T47D (cell line): ENCODE measurements at regions not wholly inside any gene's neighbourhood (a gene's known extent, or its start where the extent isn't known, plus 50 kb on each side); places are given as distances from the start of the nearest gene placed in this dataset.
"Not testable (repeated sequence)": the region's sequence is repeated elsewhere in the genome, so short reads cannot be mapped to it uniquely, and the experiment has no call there.

Experiments
- DNase-seq, 2 experiments: peaks; one replicate each; pipeline versions ENCODE4 v3.0.0 to v3.0.0-alpha.2; 2011 to 2012; ENCODE audit warnings: low read depth in 1 of 2, low spot score in 1 of 2
- JUND ChIP-seq: IDR thresholded peaks from 2 replicates; pipeline ENCODE4 v1.6.1; 2012; ENCODE audit warnings: low read depth
- in situ Hi-C: cut with HindIII; loops from 2 replicates; pipeline ENCODE4 v1.10.0; 2016; ENCODE audit warnings: low sequenced_read_pairs, low pct_unique_long_range_greater_than_20kb

GRCh38 chr20:60764328-60764727 lies 487.7 kb upstream of the CDH4 start:
- no peak for TF ChIP-seq JUND
- no peak for DNase-seq
- in situ Hi-C loops = no loop called here

GRCh38 chr20:60764771-60765170 lies 487.3 kb upstream of the CDH4 start:
- no peak for TF ChIP-seq JUND
- in situ Hi-C loops = no loop called here
- DNase-seq = no peak

GRCh38 chr20:60765821-60766403 lies 486.1 kb upstream of the CDH4 start:
- DNase-seq = no peak
- TF ChIP-seq JUND = no peak
- in situ Hi-C loops = no loop called here

- DNase-seq = no peak
- in situ Hi-C loops = no loop called here
- no peak for TF ChIP-seq JUND
Measured at GRCh38 chr20:60768216-60768615, 483.8 kb upstream of the CDH4 start.

GRCh38 chr20:60780388-60781025 lies 471.6 kb upstream of the CDH4 start:
- no peak for TF ChIP-seq JUND
- DNase-seq = no peak
- in situ Hi-C loops = no loop called here

- no peak for TF ChIP-seq JUND
- DNase-seq = no peak
- in situ Hi-C loops = no loop called here
Measured at GRCh38 chr20:60782959-60783625, 469.0 kb upstream of the CDH4 start.

- no peak for DNase-seq
- in situ Hi-C loops = no loop called here
- TF ChIP-seq JUND = no peak
Measured at GRCh38 chr20:60785301-60785700, 466.8 kb upstream of the CDH4 start.

GRCh38 chr20:60785785-60786184 lies 466.3 kb upstream of the CDH4 start:
- DNase-seq = no peak
- no peak for TF ChIP-seq JUND
- in situ Hi-C loops = no loop called here

- TF ChIP-seq JUND = no peak
- no peak for DNase-seq
- in situ Hi-C loops = no loop called here
Measured at GRCh38 chr20:60786686-60787217, 465.3 kb upstream of the CDH4 start.

GRCh38 chr20:60787276-60787675 lies 464.8 kb upstream of the CDH4 start:
- TF ChIP-seq JUND = no peak
- in situ Hi-C loops = no loop called here
- no peak for DNase-seq

GRCh38 chr20:60788070-60788469 lies 464.0 kb upstream of the CDH4 start:
- TF ChIP-seq JUND = no peak
- in situ Hi-C loops = no loop called here
- no peak for DNase-seq

- no peak for DNase-seq
- no peak for TF ChIP-seq JUND
- in situ Hi-C loops = no loop called here
Measured at GRCh38 chr20:60789399-60789798, 462.7 kb upstream of the CDH4 start.

GRCh38 chr20:60790339-60790738 lies 461.7 kb upstream of the CDH4 start:
- DNase-seq, in situ Hi-C loops: not testable (repeated sequence)

- DNase-seq = no peak
- in situ Hi-C loops = no loop called here
- no peak for TF ChIP-seq JUND
Measured at GRCh38 chr20:60791823-60792222, 460.2 kb upstream of the CDH4 start.
